Stimulated activated CD4-positive, alpha-beta T cell treated with anti-CD3 and anti-CD28 coated beads, Interleukin-2, amount 100 ng/mL, for 4 hours (primary cell): ENCODE measurements at regions not wholly inside any gene's neighbourhood (a gene's known extent, or its start where the extent isn't known, plus 50 kb on each side); places are given as distances from the start of the nearest gene placed in this dataset.
A peak's percentile ranks its signal among the peaks of the same experiment; 100 is the strongest.
"Not testable (repeated sequence)": the region's sequence is repeated elsewhere in the genome, so short reads cannot be mapped to it uniquely, and the experiment has no call there.

ENCODE experiments used
- DNase-seq: peaks from one replicate; pipeline ENCODE4 v3.0.0-alpha.2; 2020; ENCODE audit warnings: low read depth

- no peak for DNase-seq
Observed at GRCh38 chr16:48105976-48106375, 49.8 kb downstream of the ABCC12 start.

- no peak for DNase-seq
Observed at GRCh38 chr16:48105456-48105855, 50.3 kb downstream of the ABCC12 start.

- no peak for DNase-seq
Observed at GRCh38 chr16:48103591-48103990, 52.2 kb downstream of the ABCC12 start.

- DNase-seq = no peak
Observed at GRCh38 chr16:48102083-48103008, 53.4 kb downstream of the ABCC12 start.

GRCh38 chr16:48101069-48101674 is 54.6 kb downstream of the ABCC12 start:
- peak; percentile 22 for DNase-seq

GRCh38 chr16:48099455-48099854 is 56.3 kb downstream of the ABCC12 start:
- no peak for DNase-seq

- DNase-seq = no peak
Observed at GRCh38 chr16:48098472-48098871, 57.3 kb downstream of the ABCC12 start.

- no peak for DNase-seq
Observed at GRCh38 chr16:48091117-48091516, 64.7 kb downstream of the ABCC12 start.

- DNase-seq = no peak
Observed at GRCh38 chr16:48089053-48089792, 66.6 kb downstream of the ABCC12 start.

GRCh38 chr16:48087639-48088038 is 68.2 kb downstream of the ABCC12 start:
- no peak for DNase-seq

GRCh38 chr16:48086422-48086821 is 69.4 kb downstream of the ABCC12 start:
- no peak for DNase-seq

- DNase-seq = no peak
Observed at GRCh38 chr16:48085729-48086128, 70.1 kb downstream of the ABCC12 start.

GRCh38 chr16:48084826-48085225 is 71.0 kb downstream of the ABCC12 start:
- DNase-seq = no peak

- DNase-seq = no peak
Observed at GRCh38 chr16:48082516-48082915, 73.3 kb downstream of the ABCC12 start.

GRCh38 chr16:48081656-48082055 is 74.1 kb downstream of the ABCC12 start:
- DNase-seq = no peak

GRCh38 chr16:48076455-48077012 is 79.3 kb downstream of the ABCC12 start:
- DNase-seq = no peak

- no peak for DNase-seq
Observed at GRCh38 chr16:48075398-48075797, 80.4 kb downstream of the ABCC12 start.

GRCh38 chr16:48067388-48067787 is 88.4 kb downstream of the ABCC12 start:
- no peak for DNase-seq

GRCh38 chr16:48064971-48065370 is 90.8 kb downstream of the ABCC12 start:
- no peak for DNase-seq

- DNase-seq = no peak
Observed at GRCh38 chr16:48062681-48063080, 93.1 kb downstream of the ABCC12 start.

GRCh38 chr16:48059936-48060335 is 95.9 kb downstream of the ABCC12 start:
- DNase-seq = no peak

- DNase-seq = not testable (repeated sequence)
Observed at GRCh38 chr16:48059190-48059589, 96.6 kb downstream of the ABCC12 start.
